Activated CD4-positive, alpha-beta T cell treated with anti-CD3 and anti-CD28 coated beads, Interleukin-2, Interleukin-6, amounts not matched to agents 100 ng/mL and 50 ng/mL, durations not matched to agents 16 hours and 8 hours (primary cell): ENCODE measurements at regions not wholly inside any gene's neighbourhood (a gene's known extent, or its start where the extent isn't known, plus 50 kb on each side); places are given as distances from the start of the nearest gene placed in this dataset.
"Not testable (repeated sequence)": the region's sequence is repeated elsewhere in the genome, so short reads cannot be mapped to it uniquely, and the experiment has no call there.

ENCODE experiments used
- DNase-seq: peaks from one replicate; pipeline ENCODE4 v3.0.0-alpha.2; 2020

DNA sequence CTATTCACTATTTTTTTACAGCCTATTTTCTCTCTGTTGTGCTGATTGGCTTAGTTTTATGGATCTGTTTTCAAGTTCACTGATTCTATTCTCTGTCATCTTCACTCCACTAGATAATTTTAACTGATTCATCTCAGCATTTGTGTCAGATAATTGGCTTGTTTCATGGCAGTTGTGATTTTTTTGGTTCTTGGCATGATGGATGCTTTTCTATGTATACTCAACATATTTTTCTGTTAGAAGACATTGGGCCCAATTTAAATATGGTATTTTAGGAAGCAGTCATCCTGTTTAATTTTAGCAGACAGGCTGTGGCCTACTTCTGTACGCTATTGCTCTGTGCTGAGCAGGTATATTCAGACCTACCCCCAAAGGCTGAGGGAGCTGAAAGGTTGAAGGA lies 1865.3 kb upstream of the ACO1 start:
- no peak for DNase-seq

DNA sequence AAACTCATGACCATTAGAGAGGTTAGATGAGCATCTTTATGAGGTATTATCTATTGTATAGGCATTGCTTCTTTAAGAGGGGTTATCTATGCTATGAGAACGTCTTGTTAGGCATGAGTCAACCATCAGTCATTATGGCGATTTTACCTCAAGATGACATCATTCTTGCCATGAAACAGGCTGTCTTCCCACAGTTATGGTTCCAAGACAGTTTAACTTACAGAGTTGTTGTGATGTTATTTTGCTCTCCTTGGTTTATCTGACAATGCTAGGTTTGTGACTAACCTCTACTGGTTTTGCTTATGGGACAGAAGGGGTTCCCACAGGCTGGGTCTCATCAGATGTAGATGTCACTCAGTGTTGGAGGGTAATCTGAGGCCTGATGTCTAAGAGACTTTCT lies 1864.7 kb upstream of the ACO1 start:
- DNase-seq: no peak

DNA sequence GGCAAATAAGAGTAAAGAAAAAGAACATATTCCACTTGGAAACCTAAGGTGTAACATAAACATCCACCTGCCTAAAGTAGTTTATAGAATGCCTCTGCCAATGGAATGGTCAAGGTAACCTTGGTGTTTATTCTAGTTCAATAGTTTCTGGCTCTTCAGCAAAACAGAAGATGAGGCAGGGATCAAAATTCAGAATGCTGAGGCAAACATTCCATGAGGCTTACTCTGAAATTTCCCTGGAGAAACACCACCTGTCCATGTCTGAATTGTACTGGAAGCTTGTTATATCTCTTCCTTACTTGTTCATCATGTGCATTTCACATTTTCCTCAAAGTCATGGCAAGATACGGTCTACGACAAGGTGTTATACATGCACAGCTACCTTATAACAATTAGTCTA lies 1862.4 kb upstream of the ACO1 start:
- DNase-seq: no peak

DNA sequence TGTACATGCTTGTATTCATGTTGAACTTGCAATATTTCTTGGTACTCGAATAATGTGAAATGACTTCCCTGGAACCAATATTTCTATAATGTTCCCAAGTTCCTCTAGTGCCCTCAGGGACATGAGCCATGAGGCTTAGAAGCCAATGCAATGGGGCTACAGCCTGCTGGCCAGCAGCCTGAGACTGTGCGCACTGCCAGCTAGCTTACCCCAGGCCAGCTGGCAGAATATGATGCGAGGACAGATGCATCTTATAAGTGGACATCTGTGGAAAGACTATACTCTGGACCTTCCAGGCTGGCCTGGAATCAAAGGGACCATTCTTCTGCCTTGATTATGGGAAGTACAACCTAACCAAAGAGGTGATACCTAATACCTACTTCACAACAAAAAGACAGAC lies 1862.0 kb upstream of the ACO1 start:
- no peak for DNase-seq

DNA sequence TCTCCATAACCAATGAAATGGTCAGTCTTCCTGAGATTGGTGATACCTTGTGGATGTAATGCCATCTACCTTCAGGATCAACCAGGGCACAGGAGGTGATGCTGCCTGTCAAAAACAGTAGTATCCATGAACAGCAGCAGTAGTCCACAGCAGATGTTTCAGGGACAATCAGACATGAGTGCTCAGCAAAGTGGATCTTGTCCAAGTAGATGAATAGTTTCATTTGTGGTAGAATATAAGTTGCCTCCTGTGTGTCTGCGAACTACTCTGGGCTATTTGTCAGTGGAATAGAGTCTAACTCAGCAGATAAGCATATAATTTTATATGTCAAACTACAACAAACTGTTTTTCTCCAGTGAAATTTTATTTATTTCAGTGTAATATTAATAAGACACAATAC lies 1860.1 kb upstream of the ACO1 start:
- DNase-seq: no peak

DNA sequence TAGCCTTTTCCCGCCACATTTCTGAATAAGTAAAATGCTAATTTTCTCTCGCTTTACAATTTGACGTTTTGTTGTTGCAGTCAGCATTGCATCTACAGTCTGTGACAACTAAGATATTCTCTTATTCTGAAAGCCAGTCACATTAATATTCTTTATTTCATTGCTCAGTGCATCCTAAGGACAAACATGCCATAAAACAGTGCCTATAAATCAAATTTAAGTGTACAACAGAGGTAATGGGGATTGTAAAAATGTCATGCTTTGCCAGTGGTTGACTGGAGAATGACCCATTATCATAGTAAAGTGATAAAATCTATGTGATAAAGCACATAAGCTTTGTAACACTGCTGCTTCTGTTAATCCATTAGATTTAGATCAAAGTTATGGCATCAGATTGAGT lies 1850.0 kb upstream of the ACO1 start:
- no peak for DNase-seq

DNA sequence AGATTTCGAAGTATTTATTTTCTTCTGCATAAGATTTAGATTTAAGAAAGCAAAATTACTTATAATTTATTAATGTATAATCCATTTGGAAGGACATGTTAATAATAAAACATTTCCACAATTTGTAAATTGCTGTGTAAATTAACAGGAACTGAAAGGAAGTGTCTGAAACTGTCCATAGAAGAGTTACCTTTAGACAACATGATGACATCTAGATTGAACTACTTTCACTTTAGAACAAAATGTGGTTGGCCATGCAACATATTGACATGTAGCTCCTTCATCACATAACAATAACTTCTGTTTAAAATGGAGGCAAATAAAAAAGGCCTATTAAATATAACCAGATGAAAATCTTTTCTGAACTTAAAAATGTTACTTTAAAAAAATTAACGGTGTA lies 1849.5 kb upstream of the ACO1 start:
- DNase-seq: no peak

DNA sequence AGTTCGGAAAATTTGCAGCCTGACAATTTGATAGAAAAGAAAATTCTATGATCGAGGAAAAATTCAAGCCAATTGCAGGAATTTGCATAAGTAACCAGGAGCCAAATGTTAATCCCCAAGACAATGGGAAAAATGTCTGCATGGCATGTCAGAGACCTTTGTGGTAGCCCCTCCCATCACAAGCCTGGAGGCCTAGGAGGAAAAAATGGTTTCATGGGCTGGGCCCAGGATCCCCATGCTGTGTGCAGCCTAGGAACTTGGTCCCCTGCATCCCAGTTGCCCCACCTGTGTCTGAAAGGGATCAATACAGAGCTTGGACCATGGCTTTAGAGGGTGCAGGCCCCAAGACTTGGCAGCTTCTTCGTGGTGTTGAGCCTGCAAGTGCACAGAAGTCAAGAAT lies 1847.9 kb upstream of the ACO1 start:
- DNase-seq: no peak

DNA sequence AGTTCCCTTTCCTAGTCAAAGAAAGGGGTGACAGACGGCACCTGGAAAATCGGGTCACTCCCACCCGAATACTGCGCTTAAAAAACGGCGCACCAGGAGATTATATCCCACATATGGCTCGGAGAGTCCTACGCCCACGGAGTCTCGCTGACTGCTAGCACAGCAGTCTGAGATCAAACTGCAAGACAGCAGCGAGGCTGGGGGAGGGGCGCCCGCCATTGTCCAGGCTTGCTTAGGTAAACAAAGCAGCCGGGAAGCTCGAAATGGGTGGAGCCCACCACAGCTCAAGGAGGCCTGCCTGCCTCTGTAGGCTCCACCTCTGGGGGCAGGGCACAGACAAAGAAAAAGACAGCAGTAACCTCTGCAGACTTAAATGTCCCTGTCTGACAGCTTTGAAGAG lies 1844.7 kb upstream of the ACO1 start:
- DNase-seq: not testable (repeated sequence)

DNA sequence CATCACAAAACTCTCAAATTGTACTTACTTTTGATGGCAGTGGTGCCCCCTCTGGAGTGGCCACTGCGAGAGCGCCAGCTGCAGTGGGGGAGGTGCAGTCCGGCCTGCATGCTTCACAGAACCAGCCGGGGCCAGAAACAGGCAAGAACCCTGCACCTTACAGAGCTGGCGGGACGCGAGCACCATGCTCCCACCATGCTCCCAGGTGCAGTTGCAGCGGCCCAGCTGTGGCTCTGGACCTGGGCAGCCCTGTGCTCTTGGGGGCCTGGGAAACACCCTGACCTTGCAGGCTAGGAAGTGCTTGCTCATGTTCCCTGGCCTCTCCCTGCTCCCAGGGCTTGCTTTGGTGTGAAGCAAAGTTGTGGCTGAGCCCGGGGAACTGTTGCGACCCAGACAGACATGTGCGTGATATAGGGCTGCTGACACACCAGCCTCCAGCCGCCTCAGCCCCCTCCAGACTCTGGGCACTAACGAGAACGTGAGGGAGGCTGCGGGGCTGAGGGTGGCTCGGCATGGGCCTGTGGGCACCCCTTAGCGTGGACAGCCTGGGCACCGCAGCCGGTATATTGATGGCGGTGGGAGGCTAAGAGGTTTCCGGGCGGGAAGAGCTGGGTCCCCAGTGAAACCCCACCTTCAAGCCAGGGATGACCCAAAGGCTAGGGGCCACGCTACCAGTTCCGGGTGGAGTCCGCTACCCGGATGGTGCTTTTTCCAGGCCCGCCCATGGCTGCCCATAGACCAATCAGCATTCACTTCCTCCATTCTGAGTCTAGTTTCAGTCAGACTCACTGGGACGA lies 1809.9 kb upstream of the ACO1 start:
- DNase-seq: no peak

DNA sequence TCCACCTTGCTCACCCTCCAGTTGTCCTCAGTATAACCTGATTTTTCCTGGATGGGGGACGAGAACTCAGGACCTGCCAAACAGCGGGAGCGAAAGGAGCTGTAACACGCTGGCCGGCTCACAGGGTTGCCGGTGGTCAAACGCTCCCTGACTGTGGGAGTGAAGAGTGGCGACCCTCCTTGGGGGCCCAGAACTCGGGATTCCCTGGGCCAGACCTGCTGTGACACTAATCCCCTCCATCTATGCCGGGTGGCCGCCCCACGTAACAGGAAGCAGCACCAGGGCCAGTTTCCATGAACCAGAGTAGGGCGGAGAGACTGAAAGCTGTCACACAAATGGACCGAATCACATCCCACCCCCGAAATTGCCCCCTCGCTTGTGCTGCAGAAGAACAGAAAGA lies 1809.2 kb upstream of the ACO1 start:
- no peak for DNase-seq

DNA sequence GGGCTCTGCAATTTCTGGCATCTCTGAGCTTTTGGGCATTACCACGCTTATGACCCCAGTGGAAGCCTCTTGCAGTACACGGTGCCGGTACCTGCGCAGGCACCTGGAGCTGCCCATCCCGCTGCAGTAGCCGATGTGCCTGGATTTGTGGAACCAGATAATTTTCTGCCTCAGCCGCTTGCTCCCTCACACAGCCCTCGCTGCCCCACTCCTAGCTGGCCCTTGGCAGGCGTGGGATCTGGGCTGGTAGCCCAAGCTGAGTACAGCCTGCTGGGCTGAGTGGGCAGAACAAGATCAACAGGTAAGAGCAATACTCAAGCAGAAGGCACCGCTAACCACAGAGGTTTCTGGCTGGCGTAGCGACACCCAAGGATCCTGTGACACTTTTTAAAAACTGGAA lies 1808.8 kb upstream of the ACO1 start:
- no peak for DNase-seq

DNA sequence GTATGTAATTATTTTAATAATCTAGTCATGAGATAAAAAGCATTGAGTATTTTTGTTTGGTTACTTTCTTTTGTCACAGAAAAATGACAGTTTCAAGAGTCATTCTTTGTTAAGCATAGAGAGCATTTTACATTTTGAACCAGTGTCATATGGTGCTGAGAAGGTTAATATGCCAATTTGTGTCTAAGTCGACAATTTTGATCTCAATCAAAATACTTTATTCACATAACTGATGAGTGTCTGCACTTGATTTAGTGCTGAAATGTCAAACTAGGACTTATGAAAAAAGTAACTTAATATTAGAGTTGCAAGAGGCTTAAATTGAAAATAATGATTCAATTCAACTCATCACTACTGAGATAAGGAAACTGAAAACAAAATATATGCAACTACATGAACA lies 1804.6 kb upstream of the ACO1 start:
- no peak for DNase-seq

DNA sequence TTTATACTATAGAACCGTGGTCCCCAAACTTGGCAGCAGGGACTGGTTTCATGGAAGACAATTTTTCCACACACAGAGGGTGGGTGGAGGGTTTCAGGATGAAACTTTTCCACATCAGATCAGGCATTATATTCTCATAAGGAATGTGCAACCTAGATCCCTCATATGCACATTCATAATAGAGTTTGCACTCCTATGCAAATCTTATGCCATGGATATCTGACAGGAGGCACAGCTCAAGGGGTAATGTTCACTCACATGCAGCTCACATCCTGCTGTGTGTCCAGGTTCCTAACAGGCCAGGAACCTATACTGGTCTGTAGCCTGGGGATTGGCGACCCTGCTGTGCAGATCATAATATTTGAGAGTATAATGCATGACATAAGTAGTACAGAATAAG lies 1802.2 kb upstream of the ACO1 start:
- DNase-seq: no peak

DNA sequence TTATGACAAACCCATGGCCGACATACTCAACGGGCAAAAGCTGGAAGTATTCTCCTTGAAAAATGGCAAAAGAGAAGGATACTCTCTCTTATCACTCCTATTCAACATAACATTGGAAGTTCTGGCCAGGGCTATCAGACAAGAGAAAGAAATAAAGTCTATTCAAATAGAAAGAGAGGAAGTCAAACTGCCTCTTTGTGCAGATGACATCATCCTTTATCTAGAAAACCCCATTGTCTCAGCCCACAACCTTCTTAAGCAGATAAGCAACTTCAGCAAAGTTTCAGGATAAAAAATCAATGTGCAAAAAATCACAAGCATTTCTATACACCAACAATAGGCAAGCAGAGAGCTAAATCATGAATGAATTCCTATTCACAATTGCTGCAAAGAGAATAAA lies 1799.9 kb upstream of the ACO1 start:
- no peak for DNase-seq

DNA sequence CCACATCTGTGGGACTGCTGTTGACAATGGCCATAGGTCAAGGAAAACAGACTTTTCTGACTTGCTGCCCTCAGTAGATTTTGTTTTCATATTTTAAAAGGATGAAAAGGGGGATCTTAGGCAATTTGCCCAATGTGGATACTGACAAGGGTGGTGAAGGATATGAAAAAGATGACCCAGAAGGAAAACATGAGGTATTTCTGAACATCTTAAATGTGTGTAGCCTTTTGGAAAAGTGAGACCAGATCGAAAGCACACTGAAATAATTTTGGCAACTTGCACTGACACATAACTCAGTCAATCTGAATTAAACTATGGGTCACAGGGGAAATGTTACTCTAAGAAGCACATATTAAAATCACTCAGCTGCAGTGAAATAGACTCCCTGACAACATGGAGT lies 1793.0 kb upstream of the ACO1 start:
- no peak for DNase-seq

DNA sequence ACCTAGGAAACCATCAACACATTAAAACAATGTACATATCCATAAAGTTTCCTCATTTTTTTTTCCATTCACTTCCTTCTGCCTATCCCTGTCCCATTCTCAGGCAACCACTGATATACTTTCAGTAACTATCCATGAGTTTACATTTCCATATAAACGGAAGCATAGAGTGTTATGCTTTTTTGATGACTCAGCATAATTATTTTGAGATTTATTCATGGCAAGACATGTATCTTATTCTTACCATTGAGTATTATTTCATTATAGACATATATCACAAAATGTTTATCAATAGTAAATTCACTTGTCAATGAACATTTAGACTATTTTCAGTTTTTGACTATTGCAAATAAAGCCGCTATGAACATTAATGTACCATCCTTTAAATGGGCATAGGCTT lies 1786.8 kb upstream of the ACO1 start:
- no peak for DNase-seq

DNA sequence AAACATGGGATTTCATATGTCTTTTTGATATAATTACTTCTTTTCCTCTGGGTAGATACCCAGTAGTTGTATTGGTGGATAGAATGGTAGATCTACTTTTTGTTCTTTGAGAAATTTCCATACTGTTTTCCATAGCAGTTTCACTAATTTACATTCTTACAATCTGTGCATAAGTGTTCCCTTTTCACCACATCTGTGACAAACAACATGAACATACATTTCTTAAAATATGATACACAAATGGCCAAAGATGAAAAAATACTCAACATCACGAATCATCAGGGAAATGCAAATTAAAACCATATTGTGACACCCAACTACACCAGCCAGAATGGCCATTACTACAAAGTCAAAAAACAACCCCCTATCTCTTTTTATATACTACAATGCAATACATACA lies 1778.5 kb upstream of the ACO1 start:
- no peak for DNase-seq

DNA sequence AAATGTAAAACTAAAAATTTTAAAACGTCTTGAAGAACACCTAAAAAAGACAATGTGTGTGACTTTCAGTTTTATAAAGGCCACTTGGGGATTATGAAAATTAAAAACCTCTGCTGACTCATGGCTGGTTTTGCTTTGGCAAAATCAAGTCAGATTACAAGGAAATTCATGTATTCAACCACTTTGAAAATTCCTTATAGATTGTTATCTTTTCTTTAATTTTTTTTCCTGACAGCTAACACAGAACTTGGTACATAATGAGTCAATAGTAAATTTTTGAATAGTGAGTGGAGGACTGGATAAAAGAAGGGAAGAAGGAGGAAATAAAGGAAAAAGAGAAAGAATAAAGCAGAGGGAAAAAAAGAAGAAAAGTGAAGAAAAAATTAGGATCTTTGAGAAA lies 1774.7 kb upstream of the ACO1 start:
- DNase-seq: no peak

DNA sequence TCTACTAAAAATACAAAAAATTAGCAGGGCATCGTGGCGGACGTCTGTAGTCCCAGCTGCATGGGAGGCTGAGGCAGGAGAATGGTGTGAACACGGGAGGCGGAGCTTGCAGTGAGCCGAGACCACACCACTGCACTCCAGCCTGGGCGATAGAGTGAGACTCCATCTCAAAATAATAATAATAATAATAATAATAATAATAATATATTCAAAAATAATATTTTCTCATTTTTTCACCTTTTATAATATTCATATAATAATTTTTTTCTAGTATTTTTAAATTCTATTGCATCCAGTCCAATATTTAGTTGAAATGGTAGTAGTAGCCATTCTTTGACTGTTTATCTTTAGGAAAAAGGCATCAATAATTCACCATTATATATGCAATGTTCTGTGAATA lies 1767.7 kb upstream of the ACO1 start:
- not testable (repeated sequence) for DNase-seq

DNA sequence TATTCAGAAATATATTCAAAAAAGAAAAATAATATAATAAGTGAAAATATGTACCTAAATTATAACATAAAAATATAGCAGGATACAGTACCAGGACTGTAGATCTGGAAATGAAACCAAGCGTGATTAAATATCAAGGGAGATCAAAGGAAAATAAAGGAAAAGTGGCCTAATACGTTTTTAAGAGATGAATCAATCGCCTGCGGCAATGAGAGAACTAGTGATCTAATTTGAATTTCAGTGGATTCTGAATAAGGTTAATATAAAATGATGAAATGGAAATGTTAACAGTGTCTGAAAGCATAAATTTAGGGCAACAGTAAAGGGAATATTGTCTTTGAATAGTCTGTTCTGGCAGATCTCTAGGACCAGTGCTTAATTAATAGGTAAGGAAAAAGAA lies 1761.9 kb upstream of the ACO1 start:
- DNase-seq: no peak

DNA sequence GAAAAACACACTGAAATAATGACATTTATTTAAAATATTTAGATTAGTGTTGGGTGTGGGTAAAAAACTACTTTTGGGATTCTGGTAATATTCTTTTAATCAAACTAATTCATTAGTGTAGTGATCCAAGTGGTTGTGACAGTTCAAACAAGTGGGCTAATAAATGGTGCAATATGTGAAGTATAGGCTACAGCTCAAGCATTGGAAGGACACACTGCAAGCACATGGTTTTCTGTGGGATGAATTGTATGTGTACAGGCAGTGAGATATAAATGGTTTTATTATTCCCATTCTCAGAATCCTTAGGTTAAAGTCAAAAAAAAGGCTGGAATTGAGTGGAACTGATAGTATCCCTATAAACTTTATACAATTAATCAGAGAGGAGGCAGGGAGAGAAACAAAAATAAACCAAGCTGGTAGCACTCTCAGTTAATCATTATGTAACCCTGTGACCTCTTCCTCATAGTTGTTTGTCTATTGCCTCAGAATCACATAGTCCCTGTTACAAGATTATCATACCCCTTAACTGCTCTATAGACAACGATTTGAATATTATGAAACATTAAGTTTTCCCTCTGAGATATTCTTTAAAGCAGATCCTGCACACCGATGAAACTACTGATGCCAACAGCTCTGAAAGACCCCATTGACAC lies 1755.4 kb upstream of the ACO1 start:
- no peak for DNase-seq

DNA sequence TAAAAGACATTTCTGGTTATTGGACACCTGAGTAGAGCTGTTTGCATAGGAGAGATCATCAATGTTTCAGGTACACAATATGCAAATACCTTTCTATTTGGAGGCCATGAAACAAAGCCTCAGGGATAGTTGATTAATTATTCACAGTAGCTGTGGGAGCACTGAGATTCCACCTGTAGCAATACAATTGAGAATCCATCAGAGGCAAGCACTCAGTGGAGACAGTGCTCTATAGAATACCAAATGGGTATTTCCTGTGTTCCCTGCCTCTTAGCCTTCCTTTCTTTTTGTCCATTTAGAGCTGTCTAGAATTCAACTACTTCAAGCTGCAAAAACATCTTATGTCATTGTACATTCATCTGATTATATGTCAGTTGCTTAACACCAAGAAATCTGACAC lies 1754.0 kb upstream of the ACO1 start:
- DNase-seq: no peak

DNA sequence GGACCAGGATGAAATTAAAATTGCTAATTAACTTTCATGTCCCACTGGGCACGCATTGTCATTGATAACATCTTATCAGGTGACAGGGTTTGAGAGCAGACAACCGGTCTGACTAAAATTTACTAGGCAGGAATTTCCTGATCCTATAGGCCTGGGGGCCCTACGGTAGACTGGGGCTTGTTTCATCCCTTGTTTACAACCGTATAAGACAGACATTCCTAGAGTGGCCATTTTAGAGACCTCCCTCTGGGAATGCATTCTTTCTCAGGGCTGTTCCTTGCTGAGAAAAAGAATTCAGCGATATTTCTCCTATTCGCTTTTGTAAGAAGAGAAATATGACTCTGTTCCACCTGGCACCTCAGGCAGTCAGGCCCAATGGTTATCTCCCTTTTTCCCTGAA lies 1737.8 kb upstream of the ACO1 start:
- not testable (repeated sequence) for DNase-seq

DNA sequence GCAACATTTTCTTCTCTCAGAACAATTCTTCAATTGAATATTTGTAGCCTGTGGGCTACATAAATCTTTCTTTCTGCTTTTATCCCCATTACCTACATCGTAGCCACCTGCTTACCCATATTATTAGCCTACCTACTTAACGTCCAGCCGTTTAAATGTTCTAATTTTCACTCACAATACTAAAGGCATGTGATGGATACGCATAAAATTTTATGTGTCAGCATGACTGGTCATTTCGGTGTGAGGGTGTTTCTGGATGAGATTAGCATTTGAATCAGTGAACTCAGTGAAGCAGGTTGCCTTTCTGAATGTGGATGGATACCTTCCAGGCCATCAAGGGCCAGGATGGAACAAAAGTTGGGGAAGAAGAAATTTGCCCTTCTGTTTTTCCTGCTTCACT lies 1722.5 kb upstream of the ACO1 start:
- DNase-seq: no peak
